Hepatocyte (in vitro differentiated cells): ENCODE measurements at regions not wholly inside any gene's neighbourhood (a gene's known extent, or its start where the extent isn't known, plus 50 kb on each side); places are given as distances from the start of the nearest gene placed in this dataset.
A peak's percentile ranks its signal among the peaks of the same experiment; 100 is the strongest.

ENCODE experiments used
- DNase-seq: peaks from one replicate; pipeline ENCODE4 v3.0.0-alpha.2; 2016; ENCODE audit warnings: low spot score
- H2AFZ ChIP-seq: fragments of 200-600 bp; sonication (generic); 2 replicates; pipeline ENCODE4 v1.6.0; 2016; ENCODE audit warnings: antibody characterized with exemption, mild to moderate bottlenecking
- H3K27ac ChIP-seq: fragments of 200-600 bp; sonication (generic); 2 replicates; pipeline ENCODE4 v1.5.1; 2016; ENCODE audit warnings: mild to moderate bottlenecking
- H3K27me3 ChIP-seq: fragments of 200-600 bp; sonication (generic); 2 replicates; pipeline ENCODE4 v1.6.1; 2016
- H3K36me3 ChIP-seq: fragments of 200-600 bp; sonication (generic); replicated peaks from 2 replicates; pipeline ENCODE4 v1.5.1; 2016; ENCODE audit warnings: low read depth; ENCODE audit not compliant: insufficient read depth
- H3K4me1 ChIP-seq: fragments of 200-600 bp; sonication (generic); 2 replicates; pipeline ENCODE4 v1.5.1; 2016; ENCODE audit warnings: mild to moderate bottlenecking, moderate library complexity; ENCODE audit not compliant: insufficient read depth
- H3K4me2 ChIP-seq: fragments of 200-600 bp; sonication (generic); 2 replicates; pipeline ENCODE4 v1.6.0; 2016
- H3K4me3 ChIP-seq: fragments of 200-600 bp; sonication (generic); 2 replicates; pipeline ENCODE4 v1.5.1; 2016; ENCODE audit warnings: mild to moderate bottlenecking
- H3K79me2 ChIP-seq: fragments of 200-600 bp; sonication (generic); 2 replicates; pipeline ENCODE4 v1.6.0; 2017; ENCODE audit warnings: mild to moderate bottlenecking
- H3K9me2 ChIP-seq: fragments of 200-600 bp; sonication (generic); replicated peaks from 2 replicates; pipeline ENCODE4 v1.6.0; 2017; ENCODE audit warnings: mild to moderate bottlenecking; ENCODE audit not compliant: insufficient read depth
- H3K9me3 ChIP-seq: fragments of 200-600 bp; sonication (generic); 2 replicates; pipeline ENCODE4 v1.5.1; 2016; ENCODE audit warnings: low read depth, mild to moderate bottlenecking
- H4K20me1 ChIP-seq: fragments of 200-600 bp; sonication (generic); 2 replicates; pipeline ENCODE4 v1.6.0; 2016; ENCODE audit warnings: mild to moderate bottlenecking; ENCODE audit not compliant: insufficient read depth, poor library complexity, severe bottlenecking
- EZH2 ChIP-seq: fragments of 200-600 bp; sonication (generic); IDR thresholded peaks from 2 replicates; pipeline ENCODE4 v1.6.1; 2016; ENCODE audit warnings: antibody characterized with exemption, mild to moderate bottlenecking, borderline replicate concordance
- EZH2phosphoT487 ChIP-seq: fragments of 200-600 bp; sonication (generic); IDR thresholded peaks from one replicate; pipeline ENCODE4 v1.6.1; 2018; ENCODE audit warnings: antibody characterized with exemption, mild to moderate bottlenecking, low read depth, moderate library complexity; ENCODE audit not compliant: unreplicated experiment, severe bottlenecking
- WGBS: methylation state at CpG from one replicate; pipeline ENCODE4 v1.1.6; 2016; ENCODE audit warnings: low lambda C conversion rate; ENCODE audit errors: missing lambda C conversion rate; 5-methylcytosine and 5-hydroxymethylcytosine counted together
- TF ChIP-seq, protein P1 (sequence below): fragments of 200-600 bp; sonication (generic); IDR thresholded peaks from 2 replicates; pipeline ENCODE4 v1.5.1; 2016; ENCODE audit warnings: antibody characterized with exemption, mild to moderate bottlenecking; ENCODE audit not compliant: poor library complexity

DNA sequence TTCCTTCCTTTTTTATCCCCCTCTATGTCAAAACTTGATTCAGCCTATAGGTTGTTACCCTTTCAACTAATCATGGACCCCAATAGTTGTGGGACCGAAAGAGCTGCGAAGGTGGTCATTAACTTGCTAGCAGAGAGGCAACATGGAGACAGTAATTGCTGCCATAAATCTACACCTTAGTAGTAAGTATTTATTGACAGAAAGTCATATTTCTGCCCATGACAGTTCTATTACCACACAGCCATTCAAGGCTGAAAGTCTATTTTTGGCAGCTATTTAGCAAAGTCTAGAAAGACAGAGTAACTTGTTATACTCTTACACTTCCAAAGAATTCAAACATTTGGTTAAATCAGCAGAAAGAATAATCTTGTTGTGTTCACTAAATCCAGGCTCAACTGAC lies 236.2 kb downstream of the PRELID2 start:
- H3K79me2 ChIP-seq: no peaks in the 10 kb centered on the region
- DNase-seq: no peak
- H3K4me1 ChIP-seq: no peaks in the 10 kb centered on the region
- H3K9me3 ChIP-seq: no peaks in the 10 kb centered on the region
- H4K20me1 ChIP-seq: no peaks in the 10 kb centered on the region
- H3K4me3 ChIP-seq: no peak overlapping the region
- no peak overlapping the region for H2AFZ ChIP-seq
- peak overlapping the region; percentile 20 for H3K27ac ChIP-seq
- 54% methylated on average over 2 of the region's 2 CpGs for WGBS
- no peaks in the 10 kb centered on the region for H3K27me3 ChIP-seq
- no peak overlapping the region for H3K4me2 ChIP-seq
- no peaks in the 10 kb centered on the region for H3K9me2 ChIP-seq
- H3K36me3 ChIP-seq: no peaks in the 10 kb centered on the region
- TF ChIP-seq EZH2 (no peak), EZH2phosphoT487 (no peak)
- TF ChIP-seq, protein P1, sequence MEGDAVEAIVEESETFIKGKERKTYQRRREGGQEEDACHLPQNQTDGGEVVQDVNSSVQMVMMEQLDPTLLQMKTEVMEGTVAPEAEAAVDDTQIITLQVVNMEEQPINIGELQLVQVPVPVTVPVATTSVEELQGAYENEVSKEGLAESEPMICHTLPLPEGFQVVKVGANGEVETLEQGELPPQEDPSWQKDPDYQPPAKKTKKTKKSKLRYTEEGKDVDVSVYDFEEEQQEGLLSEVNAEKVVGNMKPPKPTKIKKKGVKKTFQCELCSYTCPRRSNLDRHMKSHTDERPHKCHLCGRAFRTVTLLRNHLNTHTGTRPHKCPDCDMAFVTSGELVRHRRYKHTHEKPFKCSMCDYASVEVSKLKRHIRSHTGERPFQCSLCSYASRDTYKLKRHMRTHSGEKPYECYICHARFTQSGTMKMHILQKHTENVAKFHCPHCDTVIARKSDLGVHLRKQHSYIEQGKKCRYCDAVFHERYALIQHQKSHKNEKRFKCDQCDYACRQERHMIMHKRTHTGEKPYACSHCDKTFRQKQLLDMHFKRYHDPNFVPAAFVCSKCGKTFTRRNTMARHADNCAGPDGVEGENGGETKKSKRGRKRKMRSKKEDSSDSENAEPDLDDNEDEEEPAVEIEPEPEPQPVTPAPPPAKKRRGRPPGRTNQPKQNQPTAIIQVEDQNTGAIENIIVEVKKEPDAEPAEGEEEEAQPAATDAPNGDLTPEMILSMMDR: no peak

DNA sequence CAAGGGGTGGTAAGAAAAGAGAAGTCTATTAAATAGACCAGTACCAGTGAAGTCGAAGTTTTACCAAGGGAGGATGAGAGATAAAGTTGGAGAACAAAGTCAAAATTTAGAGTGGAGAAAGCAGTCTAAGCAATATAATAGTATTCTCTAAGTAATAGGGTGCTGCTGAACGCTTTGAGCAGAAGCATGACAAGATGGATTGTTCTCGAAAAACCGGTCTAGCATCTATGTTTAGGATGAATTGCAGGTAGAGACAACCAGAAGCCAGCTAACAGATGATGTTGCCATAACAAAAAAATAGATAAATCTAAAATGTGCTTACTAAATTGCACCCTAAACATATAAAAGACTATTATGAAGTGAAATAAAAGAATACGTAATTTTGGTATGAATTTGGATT lies 237.0 kb downstream of the PRELID2 start:
- Histone ChIP-seq H3K9me3 (no peaks in the 10 kb centered on the region), H4K20me1 (no peaks in the 10 kb centered on the region), H3K27ac (no peak overlapping the region), H3K4me3 (no peak overlapping the region), H3K79me2 (no peaks in the 10 kb centered on the region), H3K4me2 (no peak overlapping the region), H3K36me3 (no peaks in the 10 kb centered on the region), H3K9me2 (no peaks in the 10 kb centered on the region), H2AFZ (no peak overlapping the region), H3K27me3 (no peaks in the 10 kb centered on the region), H3K4me1 (no peaks in the 10 kb centered on the region)
- DNase-seq: peak; percentile 14
- 80% methylated on average over 5 of the region's 5 CpGs for WGBS
- no peak for TF ChIP-seq EZH2
- no peak for TF ChIP-seq EZH2phosphoT487
- TF ChIP-seq, protein P1: no peak

DNA sequence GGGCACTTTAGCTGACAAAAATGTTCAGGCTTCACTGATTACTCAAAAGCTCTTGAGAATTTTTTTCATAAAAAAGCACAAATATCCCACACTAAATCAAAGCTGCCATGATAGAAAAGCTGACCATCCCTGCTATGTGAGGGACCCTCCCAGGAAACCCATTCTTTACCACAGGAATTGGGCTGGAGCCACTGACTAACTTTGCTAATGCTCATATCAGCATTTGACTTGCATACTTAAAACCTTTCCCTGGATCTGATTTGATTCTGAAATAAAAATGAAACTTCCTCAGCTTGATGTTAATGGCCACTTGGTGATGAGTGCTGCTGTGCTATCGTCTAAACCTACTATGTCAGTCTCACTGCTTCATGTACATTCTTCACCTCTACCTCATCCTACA lies 243.6 kb downstream of the PRELID2 start:
- no peak for DNase-seq
- Histone ChIP-seq H3K9me2 (no peaks in the 10 kb centered on the region), H2AFZ (no peak overlapping the region), H3K4me2 (no peak overlapping the region), H3K36me3 (no peaks in the 10 kb centered on the region), H3K4me1 (peaks cover 15% of the 10 kb centered on the region), H3K79me2 (no peaks in the 10 kb centered on the region), H3K27me3 (no peaks in the 10 kb centered on the region), H3K9me3 (no peaks in the 10 kb centered on the region), H4K20me1 (no peaks in the 10 kb centered on the region), H3K4me3 (no peak overlapping the region), H3K27ac (no peak overlapping the region)
- TF ChIP-seq, protein P1: no peak
- TF ChIP-seq EZH2phosphoT487 (no peak), EZH2 (no peak)
- WGBS: 80% methylated on average over 1 of the region's 1 CpG

DNA sequence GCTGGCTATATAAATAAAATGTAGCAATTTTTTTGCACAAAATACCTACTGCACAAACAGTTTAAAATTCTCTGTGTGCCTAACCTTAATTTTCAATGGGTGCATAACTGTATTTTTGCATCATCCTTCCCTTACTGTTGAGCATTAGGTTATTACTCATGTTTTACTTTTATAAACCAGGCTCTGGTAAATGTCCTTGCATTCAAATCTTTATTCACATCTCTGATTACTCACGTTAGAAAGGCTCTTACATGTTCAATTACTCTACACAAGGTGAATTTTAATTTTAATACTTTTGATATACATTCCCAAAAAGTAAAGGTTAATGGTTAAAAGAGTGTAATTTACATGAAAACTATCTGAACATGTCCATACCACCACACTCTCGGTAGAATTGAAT lies 246.1 kb downstream of the PRELID2 start:
- no peak overlapping the region for H3K27ac ChIP-seq

More for the DNA sequence above, 246.1 kb downstream of the PRELID2 start:
- Histone ChIP-seq H3K36me3 (no peaks in the 10 kb centered on the region), H3K79me2 (no peaks in the 10 kb centered on the region), H3K9me2 (no peaks in the 10 kb centered on the region), H3K4me1 (peaks cover 20% of the 10 kb centered on the region), H3K9me3 (no peaks in the 10 kb centered on the region), H2AFZ (no peak overlapping the region), H3K4me2 (no peak overlapping the region), H3K27me3 (no peaks in the 10 kb centered on the region), H3K4me3 (no peak overlapping the region), H4K20me1 (no peaks in the 10 kb centered on the region)
- no peak for DNase-seq
- TF ChIP-seq, protein P1: no peak
- TF ChIP-seq EZH2phosphoT487 (no peak), EZH2 (no peak)
- 75% methylated on average over 2 of the region's 2 CpGs for WGBS
